Right cardiac atrium (tissue), 5 donors: ENCODE measurements at regions not wholly inside any gene's neighbourhood (a gene's known extent, or its start where the extent isn't known, plus 50 kb on each side); places are given as distances from the start of the nearest gene placed in this dataset.

Experiments
- ATAC-seq, 2 donors: fragments of 200-7000 bp; cut with Tn5 transposase; one replicate each; pipeline versions ENCODE4 v1.8.0 to v1.9.1; 2020; ENCODE audit warnings: moderate library complexity in 2 of 2, mild to moderate bottlenecking in 1 of 2
- DNase-seq, 3 donors: peaks; one replicate each; pipeline ENCODE4 v3.0.0-alpha.2; 2020
- H3K27ac ChIP-seq: one replicate; pipeline ENCODE4 v1.5.1; 2013; ENCODE audit warnings: mild to moderate bottlenecking, low read length, control low read depth, moderate library complexity
- H3K27me3 ChIP-seq: one replicate; pipeline ENCODE4 v1.6.1; 2013; ENCODE audit not compliant: control insufficient read depth, insufficient read depth
- H3K4me1 ChIP-seq: one replicate; pipeline ENCODE4 v1.6.1; 2013; ENCODE audit warnings: low read length; ENCODE audit not compliant: control insufficient read depth, insufficient read depth
- H3K4me3 ChIP-seq: one replicate; pipeline ENCODE4 v1.5.1; 2013; ENCODE audit warnings: low read length, control low read depth
- H3K9me3 ChIP-seq: one replicate; pipeline ENCODE4 v1.6.1; 2013; ENCODE audit warnings: low read length; ENCODE audit not compliant: control insufficient read depth
- WGBS: extraction: QIAGEN DNeasy Blood & Tissue Kit; methylation state at CpG from one replicate; pipeline ENCODE4 v1.1.7; 2013; 5-methylcytosine and 5-hydroxymethylcytosine counted together
- intact Hi-C, 4 donors: fragments of 100-400 bp; cut with DNase I; formaldehyde crosslinking; loops; one replicate each; pipeline versions ENCODE4 v1.11.0 to v1.14.0; 2022 to 2023
- donor health status: healthy with polysubstance abuse.
- donor health status: DM: no; HTN: yes; CAD: no.
- donor health status: DM: no; HTN: no; CAD: no.
- donor health status: DM: no; HTN: yes; CAD: no; lungs with severe emphysema.
- donor health status: DM: yes; HTN: yes; CAD: no.

- no peak for DNase-seq
- Histone ChIP-seq H3K4me3 (no peak overlapping the region), H3K27me3 (no peaks in the 10 kb centered on the region), H3K27ac (no peak overlapping the region), H3K9me3 (no peaks in the 10 kb centered on the region), H3K4me1 (no peaks in the 10 kb centered on the region)
- ATAC-seq, result no peak
- intact Hi-C loops, result no loop called here
- WGBS, result 72% methylated on average over 4 of the region's 4 CpGs
These were observed 68.4 kb upstream of the NR2F2 start for GRCh38 chr15:96262097-96262496.

GRCh38 chr15:96262549-96263489, 67.7 kb upstream of the NR2F2 start:
- Histone ChIP-seq H3K9me3 (no peaks in the 10 kb centered on the region), H3K4me1 (no peaks in the 10 kb centered on the region), H3K4me3 (no peak overlapping the region), H3K27ac (no peak overlapping the region), H3K27me3 (no peaks in the 10 kb centered on the region)
- intact Hi-C loops, result no loop called here
- 89% methylated on average over 10 of the region's 10 CpGs for WGBS
- ATAC-seq, result no peak
- no peak for DNase-seq

GRCh38 chr15:96264351-96264798, 66.1 kb upstream of the NR2F2 start:
- no peaks in the 10 kb centered on the region for H3K27me3 ChIP-seq
- H3K9me3 ChIP-seq, result no peaks in the 10 kb centered on the region
- intact Hi-C loops, result no loop called here
- H3K4me3 ChIP-seq, result no peak overlapping the region
- H3K27ac ChIP-seq, result no peak overlapping the region
- DNase-seq (no peak), ATAC-seq (no peak)
- WGBS, result 88% methylated on average over 1 of the region's 1 CpG
- no peaks in the 10 kb centered on the region for H3K4me1 ChIP-seq

- no peak for DNase-seq
- Histone ChIP-seq H3K4me3 (no peak overlapping the region), H3K9me3 (no peaks in the 10 kb centered on the region), H3K27ac (no peak overlapping the region), H3K4me1 (no peaks in the 10 kb centered on the region), H3K27me3 (no peaks in the 10 kb centered on the region)
- ATAC-seq, result peak in 1 of 2 donors; percentile 40
- intact Hi-C loops, result no loop called here
- WGBS, result 58% methylated on average over 8 of the region's 8 CpGs
These were observed 65.5 kb upstream of the NR2F2 start for GRCh38 chr15:96264801-96265515.

GRCh38 chr15:96266456-96266855, 64.0 kb upstream of the NR2F2 start:
- intact Hi-C loops, result no loop called here
- no peak for ATAC-seq
- WGBS, result 85% methylated on average over 5 of the region's 5 CpGs

GRCh38 chr15:96267463-96267862, 63.0 kb upstream of the NR2F2 start:
- no peak for DNase-seq
- no peak for ATAC-seq
- Histone ChIP-seq H3K4me1 (no peaks in the 10 kb centered on the region), H3K27ac (no peak overlapping the region), H3K4me3 (no peak overlapping the region), H3K27me3 (no peaks in the 10 kb centered on the region), H3K9me3 (no peaks in the 10 kb centered on the region)
- intact Hi-C loops, result no loop called here
- 96% methylated on average over 4 of the region's 4 CpGs for WGBS

More at GRCh38 chr15:96266456-96266855, 64.0 kb upstream of the NR2F2 start:
- Histone ChIP-seq H3K27ac (no peak overlapping the region), H3K9me3 (no peaks in the 10 kb centered on the region), H3K4me3 (no peak overlapping the region), H3K27me3 (no peaks in the 10 kb centered on the region), H3K4me1 (no peaks in the 10 kb centered on the region)
- DNase-seq, result no peak

- WGBS, result 81% methylated on average over 14 of the region's 14 CpGs
- ATAC-seq (no peak), DNase-seq (no peak)
- Histone ChIP-seq H3K4me1 (no peaks in the 10 kb centered on the region), H3K4me3 (no peak overlapping the region), H3K27me3 (no peaks in the 10 kb centered on the region), H3K9me3 (no peaks in the 10 kb centered on the region), H3K27ac (no peak overlapping the region)
- intact Hi-C loops, result no loop called here
These were observed 61.9 kb upstream of the NR2F2 start for GRCh38 chr15:96268442-96269204.

GRCh38 chr15:96270581-96271172, 59.8 kb upstream of the NR2F2 start:
- intact Hi-C loops, result no loop called here

GRCh38 chr15:96272427-96272826, 58.1 kb upstream of the NR2F2 start:
- no peak overlapping the region for H3K4me3 ChIP-seq
- DNase-seq, result no peak
- no peaks in the 10 kb centered on the region for H3K4me1 ChIP-seq
- ATAC-seq, result no peak
- H3K27ac ChIP-seq, result no peak overlapping the region
- no peaks in the 10 kb centered on the region for H3K9me3 ChIP-seq
- WGBS, result 92% methylated on average over 1 of the region's 1 CpG
- H3K27me3 ChIP-seq, result no peaks in the 10 kb centered on the region
- intact Hi-C loops, result no loop called here

More at GRCh38 chr15:96270581-96271172, 59.8 kb upstream of the NR2F2 start:
- 91% methylated on average over 6 of the region's 6 CpGs for WGBS
- Histone ChIP-seq H3K9me3 (no peaks in the 10 kb centered on the region), H3K4me3 (no peak overlapping the region), H3K4me1 (no peaks in the 10 kb centered on the region), H3K27me3 (no peaks in the 10 kb centered on the region), H3K27ac (no peak overlapping the region)
- DNase-seq (no peak), ATAC-seq (no peak)

GRCh38 chr15:96273317-96274086, 57.0 kb upstream of the NR2F2 start:
- 80% methylated on average over 15 of the region's 15 CpGs for WGBS
- Histone ChIP-seq H3K4me1 (no peaks in the 10 kb centered on the region), H3K4me3 (no peak overlapping the region), H3K9me3 (no peaks in the 10 kb centered on the region), H3K27me3 (no peaks in the 10 kb centered on the region), H3K27ac (no peak overlapping the region)
- ATAC-seq (no peak), DNase-seq (no peak)
- intact Hi-C loops, result no loop called here
